Ovary (tissue), 3 donors: ENCODE measurements at regions not wholly inside any gene's neighbourhood (a gene's known extent, or its start where the extent isn't known, plus 50 kb on each side); places are given as distances from the start of the nearest gene placed in this dataset.

Experiments used
- POLR2A ChIP-seq: fragments of 450-650 bp; IDR thresholded peaks from one replicate; pipeline ENCODE4 v1.6.1; 2017; ENCODE audit warnings: antibody characterized with exemption, mild to moderate bottlenecking, moderate library complexity
- TF ChIP-seq, protein P1 (sequence below), 3 donors: fragments of 450-650 bp in 2 of 3; fragments of 200-600 bp in 1 of 3; IDR thresholded peaks; one replicate each; pipeline versions ENCODE4 v1.5.1 to v1.8.0; 2016 to 2022; ENCODE audit warnings: antibody characterized with exemption in 3 of 3, mild to moderate bottlenecking in 1 of 3
- donor health status: DM: no; HTN: no; CAD: no.

DNA sequence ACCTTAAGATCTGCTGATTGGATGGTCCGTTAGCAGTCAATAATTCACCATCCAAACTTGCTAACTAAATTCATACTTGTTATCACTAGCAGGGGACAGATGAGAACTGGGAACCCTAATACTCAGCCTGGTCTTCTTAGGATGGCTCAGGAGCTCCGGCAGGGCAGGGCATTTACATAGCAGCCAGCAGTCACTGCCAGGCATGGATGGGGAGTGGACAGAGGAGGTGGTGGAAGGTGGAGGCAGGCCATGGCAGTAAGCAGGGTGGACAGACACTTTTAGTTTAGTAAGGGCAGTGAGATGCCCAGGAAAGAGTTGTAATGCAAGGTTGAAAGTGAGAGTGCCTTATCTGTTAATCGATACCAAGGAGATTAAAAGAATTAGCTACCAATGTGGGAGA, 392.2 kb upstream of the CHST9 start:
- TF ChIP-seq, protein P1, sequence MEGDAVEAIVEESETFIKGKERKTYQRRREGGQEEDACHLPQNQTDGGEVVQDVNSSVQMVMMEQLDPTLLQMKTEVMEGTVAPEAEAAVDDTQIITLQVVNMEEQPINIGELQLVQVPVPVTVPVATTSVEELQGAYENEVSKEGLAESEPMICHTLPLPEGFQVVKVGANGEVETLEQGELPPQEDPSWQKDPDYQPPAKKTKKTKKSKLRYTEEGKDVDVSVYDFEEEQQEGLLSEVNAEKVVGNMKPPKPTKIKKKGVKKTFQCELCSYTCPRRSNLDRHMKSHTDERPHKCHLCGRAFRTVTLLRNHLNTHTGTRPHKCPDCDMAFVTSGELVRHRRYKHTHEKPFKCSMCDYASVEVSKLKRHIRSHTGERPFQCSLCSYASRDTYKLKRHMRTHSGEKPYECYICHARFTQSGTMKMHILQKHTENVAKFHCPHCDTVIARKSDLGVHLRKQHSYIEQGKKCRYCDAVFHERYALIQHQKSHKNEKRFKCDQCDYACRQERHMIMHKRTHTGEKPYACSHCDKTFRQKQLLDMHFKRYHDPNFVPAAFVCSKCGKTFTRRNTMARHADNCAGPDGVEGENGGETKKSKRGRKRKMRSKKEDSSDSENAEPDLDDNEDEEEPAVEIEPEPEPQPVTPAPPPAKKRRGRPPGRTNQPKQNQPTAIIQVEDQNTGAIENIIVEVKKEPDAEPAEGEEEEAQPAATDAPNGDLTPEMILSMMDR (IDR thresholded peaks at IDR 0.05), result no peak
- no peak for TF ChIP-seq POLR2A
